ENCODE measurements at regions not wholly inside any gene's neighbourhood (a gene's known extent, or its start where the extent isn't known, plus 50 kb on each side); places are given as distances from the start of the nearest gene placed in this dataset.

GRCh38 chr6:93516441-93516840 is 97.1 kb upstream of the EPHA7 start:
- TF ChIP-seq POLR2AphosphoS5 (IDR thresholded peaks at IDR 0.05) (no peak), CTCF (IDR thresholded peaks at IDR 0.05) (no peak), POLR2A (IDR thresholded peaks at IDR 0.05; ENCODE audit: low read depth) (no peak), EP300 (IDR thresholded peaks at IDR 0.05) (no peak)
